NCI-H128 (cell line): ENCODE measurements at regions not wholly inside any gene's neighbourhood (a gene's known extent, or its start where the extent isn't known, plus 50 kb on each side); places are given as distances from the start of the nearest gene placed in this dataset.

Experiments
- DNase-seq: peaks from one replicate; lab custom pipeline; 2025; ENCODE audit not compliant: unreplicated experiment; lab: John Stamatoyannopoulos, UW

DNA sequence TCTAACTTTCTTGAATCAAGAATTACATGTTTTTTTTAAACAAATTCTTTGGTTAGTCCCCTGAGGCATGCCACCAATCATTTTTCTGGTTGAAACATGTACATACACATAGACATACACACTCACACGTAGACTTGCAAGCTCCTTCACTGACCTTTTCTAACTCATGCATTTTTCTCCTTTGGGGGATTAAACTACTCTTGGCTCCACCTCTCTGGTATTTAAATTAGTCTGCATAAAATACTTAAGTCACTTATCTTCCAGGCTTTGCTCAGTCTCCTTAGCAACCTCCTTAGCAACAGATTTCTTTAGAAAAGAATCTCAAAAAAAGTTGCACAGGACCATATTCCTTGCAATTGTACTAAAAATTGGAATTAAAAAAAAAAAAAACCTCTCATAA is 440.9 kb upstream of the LRRC7 start:
- DNase-seq, result no peak

- no peak for DNase-seq
Observed at GRCh38 chr1:69128204-69128603, 439.5 kb upstream of the LRRC7 start.

GRCh38 chr1:69129538-69129937 is 438.2 kb upstream of the LRRC7 start:
- no peak for DNase-seq

- DNase-seq, result no peak
Observed at GRCh38 chr1:69138172-69138571, 429.6 kb upstream of the LRRC7 start.

GRCh38 chr1:69139007-69139406 is 428.7 kb upstream of the LRRC7 start:
- no peak for DNase-seq

DNA sequence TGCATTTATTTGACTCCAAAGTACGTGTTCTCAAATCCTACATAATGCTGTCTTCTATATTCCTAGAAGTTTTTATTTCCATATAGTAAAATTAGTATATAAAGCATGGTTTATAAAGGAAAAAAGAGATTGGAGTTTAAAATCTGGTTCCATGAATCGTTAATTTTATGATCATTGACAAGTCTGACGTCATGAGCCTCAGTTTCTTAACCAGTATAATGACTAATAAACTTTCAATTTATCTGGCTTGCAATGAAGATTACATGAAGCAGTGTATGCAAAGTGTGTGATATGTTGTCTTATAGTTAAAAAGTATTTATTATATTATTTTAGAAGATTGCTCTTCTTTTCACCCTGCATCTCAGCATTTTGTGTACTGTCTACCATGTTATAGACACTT is 421.4 kb upstream of the LRRC7 start:
- no peak for DNase-seq

DNA sequence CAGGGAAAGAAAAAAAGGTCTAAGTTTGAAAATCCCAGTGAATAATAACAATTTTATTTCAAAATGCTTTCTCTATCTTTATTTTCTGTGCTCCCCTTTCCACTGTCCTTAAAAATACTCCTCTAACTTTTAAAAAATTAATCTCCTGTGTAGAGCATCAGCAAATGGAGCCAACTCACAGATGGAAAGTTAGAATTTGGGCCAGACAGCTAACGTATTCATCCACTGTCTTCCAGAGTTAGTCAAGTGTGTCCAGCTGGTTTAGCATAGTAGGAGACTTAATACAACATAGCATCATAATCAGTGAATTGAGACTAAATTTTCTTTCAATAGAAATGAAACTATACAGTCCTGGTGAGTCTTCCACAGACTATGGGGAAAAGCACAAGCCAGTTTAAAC is 419.0 kb upstream of the LRRC7 start:
- DNase-seq, result no peak

- no peak for DNase-seq
Observed at GRCh38 chr1:69157046-69157756, 410.5 kb upstream of the LRRC7 start.

DNA sequence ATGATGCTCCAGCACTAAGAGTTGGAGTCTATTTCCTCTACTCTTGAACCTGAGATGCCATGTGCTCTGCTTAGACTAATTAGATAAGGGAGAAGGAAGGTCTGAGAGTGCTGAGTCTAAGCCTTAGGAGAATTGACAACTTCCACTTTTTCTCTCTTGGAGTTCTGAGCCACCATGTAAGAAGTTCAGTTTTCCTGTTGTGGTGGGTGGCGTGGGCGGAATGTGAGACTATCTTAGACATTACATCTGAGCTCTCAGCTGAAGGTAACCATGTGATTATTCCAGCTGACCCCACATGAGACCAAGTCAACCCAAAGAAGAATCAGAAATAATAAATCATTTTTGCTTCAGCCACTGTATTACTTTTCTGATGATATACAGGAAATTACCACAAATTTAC is 404.5 kb upstream of the LRRC7 start:
- no peak for DNase-seq

DNA sequence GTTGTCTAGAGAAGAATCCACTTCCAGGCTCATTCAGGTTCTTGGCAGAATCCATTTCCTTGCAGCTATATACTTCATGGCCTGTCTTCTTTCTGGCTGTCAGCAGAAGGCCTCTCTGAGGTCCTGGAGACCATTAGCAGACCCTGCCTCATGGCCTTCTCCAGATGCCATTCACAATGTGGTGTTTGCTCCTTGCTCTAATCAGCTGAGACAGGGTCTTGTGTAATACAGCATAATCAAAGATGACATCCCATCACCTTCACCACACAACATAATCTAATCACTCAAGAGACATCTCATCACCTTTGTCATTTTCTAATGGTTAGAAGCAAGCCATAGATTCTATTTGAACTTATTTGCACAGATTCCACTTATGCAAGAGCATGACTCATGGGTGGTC is 403.9 kb upstream of the LRRC7 start:
- no peak for DNase-seq

DNA sequence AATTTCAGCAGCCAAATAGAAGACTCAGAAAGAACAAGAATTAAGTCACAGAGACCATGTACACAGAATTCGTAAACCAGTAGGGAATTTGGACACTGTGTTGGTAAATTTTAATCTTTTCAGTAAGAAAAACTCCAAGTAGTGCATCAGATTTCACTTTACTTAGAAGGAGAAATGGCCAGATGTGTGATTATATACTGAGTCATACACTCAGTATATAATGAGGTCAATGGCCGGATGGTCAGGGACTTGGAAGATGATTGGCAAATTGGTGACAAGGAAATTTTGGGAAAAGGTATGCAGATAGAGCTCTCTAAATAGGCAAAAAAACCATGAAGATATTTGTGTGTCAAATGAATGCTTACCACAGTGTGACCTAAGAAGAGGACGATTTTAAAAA is 399.8 kb upstream of the LRRC7 start:
- no peak for DNase-seq

- no peak for DNase-seq
Observed at GRCh38 chr1:69171248-69171647, 396.5 kb upstream of the LRRC7 start.

GRCh38 chr1:69172003-69173000 is 395.4 kb upstream of the LRRC7 start:
- no peak for DNase-seq

GRCh38 chr1:69175053-69175452 is 392.7 kb upstream of the LRRC7 start:
- no peak for DNase-seq

- no peak for DNase-seq
Observed at GRCh38 chr1:69180358-69180757, 387.4 kb upstream of the LRRC7 start.

DNA sequence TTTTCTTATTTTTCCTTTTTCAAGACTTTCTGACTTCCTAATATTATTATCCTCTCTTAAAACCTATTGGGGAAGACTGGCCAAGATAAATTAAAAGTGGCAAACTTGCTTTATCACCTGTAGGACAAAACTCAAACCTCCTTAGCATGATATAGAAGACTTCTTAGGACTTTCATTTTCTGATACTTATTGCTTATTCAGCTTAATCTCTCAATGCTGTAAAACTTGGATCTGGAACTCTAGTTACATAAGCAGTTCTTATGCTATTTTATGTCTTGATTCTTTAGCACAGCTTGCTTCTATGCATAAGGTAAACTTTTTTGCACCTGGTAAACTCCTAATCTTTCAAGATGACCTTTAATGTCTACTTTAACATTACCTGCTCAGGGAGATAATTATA is 382.3 kb upstream of the LRRC7 start:
- no peak for DNase-seq

GRCh38 chr1:69191335-69191734 is 376.4 kb upstream of the LRRC7 start:
- DNase-seq, result peak; percentile 66

DNA sequence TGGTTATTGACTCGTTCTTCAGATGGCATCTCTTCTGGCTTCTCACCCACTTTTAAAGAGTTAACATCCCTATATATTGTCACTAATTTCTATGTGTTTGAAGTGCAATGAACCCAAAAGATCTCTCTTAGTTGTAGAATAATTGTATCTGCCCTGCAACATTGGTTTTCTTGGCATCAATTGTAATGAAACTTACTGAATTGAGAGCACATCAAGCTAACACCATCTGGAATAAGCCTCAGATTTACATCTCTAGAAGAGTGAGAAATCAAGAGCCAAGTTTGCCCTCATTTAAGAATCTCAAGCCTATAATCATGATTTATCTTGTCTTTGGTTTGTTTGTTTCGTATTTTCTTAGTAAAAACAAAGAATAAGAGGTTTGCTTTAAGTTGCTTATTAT is 372.6 kb upstream of the LRRC7 start:
- no peak for DNase-seq

DNA sequence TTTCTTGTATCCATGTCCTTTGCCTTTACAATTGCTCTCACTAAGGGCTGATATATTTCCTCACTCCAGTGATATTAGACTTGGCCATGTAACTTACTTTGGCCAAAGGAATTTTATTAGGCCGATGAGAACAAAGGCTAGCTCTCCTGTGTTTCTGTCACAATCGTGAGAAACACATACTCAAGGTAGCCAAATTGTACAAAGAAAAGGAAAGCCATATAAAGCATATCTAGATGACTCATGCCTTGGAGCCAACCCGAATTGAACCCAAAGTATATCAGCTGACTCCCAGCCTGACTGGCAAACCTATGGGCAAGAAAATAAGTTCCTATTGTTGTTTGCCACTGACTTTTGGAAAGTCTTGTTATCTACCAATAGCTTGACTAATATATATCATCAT is 371.7 kb upstream of the LRRC7 start:
- no peak for DNase-seq

GRCh38 chr1:69197816-69198215 is 369.9 kb upstream of the LRRC7 start:
- no peak for DNase-seq

DNA sequence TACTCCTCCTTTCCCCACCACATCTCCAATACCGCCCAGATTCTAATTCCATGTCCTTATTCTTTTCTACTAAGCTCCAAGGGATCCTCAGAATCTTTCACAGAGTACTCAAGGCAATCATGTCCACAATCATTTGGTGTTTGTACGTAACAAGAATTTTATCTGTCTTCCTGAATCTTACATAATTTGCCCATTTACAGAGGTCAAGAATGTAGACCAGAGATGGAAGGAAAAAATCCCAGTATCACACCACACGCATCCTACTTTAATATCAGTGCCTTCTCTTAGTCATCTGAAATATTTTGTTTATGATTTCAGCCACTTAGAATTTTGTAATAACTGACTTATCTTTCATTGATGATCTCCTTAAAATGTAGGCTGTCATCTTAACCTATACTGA is 366.0 kb upstream of the LRRC7 start:
- DNase-seq, result no peak

DNA sequence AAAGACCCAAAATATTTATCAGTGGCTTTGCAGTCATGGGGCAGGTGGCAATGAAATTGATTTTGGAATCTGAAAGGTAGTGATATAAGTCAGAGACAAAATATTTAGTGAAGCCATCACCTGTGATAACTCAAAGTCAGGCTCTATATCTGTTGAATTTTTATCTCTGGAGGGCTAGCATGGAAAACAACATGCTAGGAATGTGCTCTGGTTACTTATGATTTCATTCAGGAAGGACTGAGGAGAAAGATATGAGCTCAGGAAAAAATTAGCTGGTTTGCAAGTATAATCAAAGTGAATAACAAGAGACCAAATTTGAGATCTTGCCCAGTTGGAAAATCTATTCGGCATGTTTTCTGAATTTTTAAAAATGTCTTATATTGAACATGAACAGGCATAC is 364.6 kb upstream of the LRRC7 start:
- no peak for DNase-seq
